ENCODE measurements at regions not wholly inside any gene's neighbourhood (a gene's known extent, or its start where the extent isn't known, plus 50 kb on each side); places are given as distances from the start of the nearest gene placed in this dataset.
A peak's percentile ranks its signal among the peaks of the same experiment; 100 is the strongest.

- no TSS peak for BruUV-seq (replicated peaks)
- no peak overlapping the region for H3K27ac ChIP-seq (ENCODE audit: low read depth, low read length)
- H3K27me3 ChIP-seq (ENCODE audit: insufficient read depth, low read length), result no peaks in the 10 kb centered on the region
- peaks cover 9 to 24% of the 10 kb centered on the region in 2 experiments for H3K4me1 ChIP-seq (ENCODE audit: control insufficient read depth in 1 of 2, insufficient read depth in 2 of 2, low read length in 2 of 2)
- TF ChIP-seq SIN3A (IDR thresholded peaks at IDR 0.05; ENCODE audit: low read depth), result no peak
- peak in 1 of 3 experiments; percentile 17; a peak in 1 of 6 replicates for TF ChIP-seq CTCF (IDR thresholded peaks at IDR 0.05 in 2 of 3, conservative IDR thresholded peaks at IDR 0.05 in 1 of 3; ENCODE audit: borderline replicate concordance in 1 of 3, insufficient read depth in 1 of 3, low read depth in 2 of 3, low read length in 2 of 3)
- H3K4me3 ChIP-seq (replicated peaks in 1 of 2; ENCODE audit: low read depth in 1 of 2, low read length in 2 of 2), result no peak overlapping the region
- H3K9me3 ChIP-seq (ENCODE audit: control insufficient read depth in 1 of 2, insufficient read depth in 1 of 2, low read depth in 1 of 2, low read length in 2 of 2), result no peaks in the 10 kb centered on the region
- H3K9me2 ChIP-seq (ENCODE audit: insufficient read depth), result no peaks in the 10 kb centered on the region
- H3K79me2 ChIP-seq (ENCODE audit: insufficient read depth, low read length), result no peaks in the 10 kb centered on the region
- H2AFZ ChIP-seq (ENCODE audit: low read depth, low read length, poor library complexity, severe bottlenecking), result peak overlapping the region; percentile 77
- RAD21 ChIA-PET (ENCODE audit: low non-redundant PET in 1 of 2, low total read pairs in 2 of 2, uncharacterized antibody in 2 of 2, unreplicated experiment in 2 of 2), result no interaction called here
- CTCF ChIA-PET, result no interaction called here
- H3K9ac ChIP-seq (ENCODE audit: low read length), result no peak overlapping the region
- DNase-seq (ENCODE audit: low read depth, low spot score) (no peak), ATAC-seq (peak; percentile 75)
- intact Hi-C loops (cut with micrococcal nuclease), result no loop called here
- POLR2A ChIA-PET, result no interaction called here
- H3K4me2 ChIP-seq (ENCODE audit: low read length), result peak overlapping the region; percentile 41
- no peaks in the 10 kb centered on the region for H4K20me1 ChIP-seq (ENCODE audit: insufficient read depth)
- no peaks in the 10 kb centered on the region for H3K36me3 ChIP-seq (ENCODE audit: control insufficient read depth in 1 of 2, insufficient read depth in 2 of 2, low read length in 2 of 2)
Observed at GRCh38 chr13:73341748-73342147, 282.9 kb downstream of the KLF5 start.

- H3K27ac ChIP-seq (ENCODE audit: low read depth, low read length), result no peak overlapping the region
- BruUV-seq (replicated peaks), result no TSS peak
- POLR2A ChIA-PET, result no interaction called here
Observed at GRCh38 chr13:73340069-73340468, 281.3 kb downstream of the KLF5 start.

More at GRCh38 chr13:73340069-73340468, 281.3 kb downstream of the KLF5 start:
- H3K36me3 ChIP-seq (ENCODE audit: control insufficient read depth in 1 of 2, insufficient read depth in 2 of 2, low read length in 2 of 2), result no peaks in the 10 kb centered on the region
- H2AFZ ChIP-seq (ENCODE audit: low read depth, low read length, poor library complexity, severe bottlenecking), result no peak overlapping the region
- no peak for DNase-seq (ENCODE audit: low read depth, low spot score)
- intact Hi-C loops (cut with micrococcal nuclease), result no loop called here
- no peaks in the 10 kb centered on the region for H3K9me2 ChIP-seq (ENCODE audit: insufficient read depth)
- CTCF ChIA-PET, result no interaction called here
- RAD21 ChIA-PET (ENCODE audit: low non-redundant PET in 1 of 2, low total read pairs in 2 of 2, uncharacterized antibody in 2 of 2, unreplicated experiment in 2 of 2), result no interaction called here
- no peaks in the 10 kb centered on the region for H3K9me3 ChIP-seq (ENCODE audit: control insufficient read depth in 1 of 2, insufficient read depth in 1 of 2, low read depth in 1 of 2, low read length in 2 of 2)
- peaks cover 13 to 41% of the 10 kb centered on the region in 2 experiments for H3K4me1 ChIP-seq (ENCODE audit: control insufficient read depth in 1 of 2, insufficient read depth in 2 of 2, low read length in 2 of 2)
- H3K79me2 ChIP-seq (ENCODE audit: insufficient read depth, low read length), result no peaks in the 10 kb centered on the region
- no peak overlapping the region for H3K4me3 ChIP-seq (replicated peaks in 1 of 2; ENCODE audit: low read depth in 1 of 2, low read length in 2 of 2)
- no peak for ATAC-seq
- TF ChIP-seq SP1 (IDR thresholded peaks at IDR 0.05; ENCODE audit: low read depth) (no peak), POLR2A (IDR thresholded peaks at IDR 0.05; ENCODE audit: borderline replicate concordance, extremely low read depth, insufficient read depth, insufficient read length) (no peak), TCF7L2 (IDR thresholded peaks at IDR 0.05; ENCODE audit: borderline replicate concordance, extremely low read depth, insufficient read depth, insufficient read length) (no peak), CTCF (IDR thresholded peaks at IDR 0.05 in 2 of 3, conservative IDR thresholded peaks at IDR 0.05 in 1 of 3; ENCODE audit: borderline replicate concordance in 1 of 3, insufficient read depth in 1 of 3, low read depth in 2 of 3, low read length in 2 of 3) (no peak), CBX3 (IDR thresholded peaks at IDR 0.05; ENCODE audit: low read depth) (no peak), ZFX (IDR thresholded peaks at IDR 0.05) (no peak), SIN3A (IDR thresholded peaks at IDR 0.05; ENCODE audit: low read depth) (no peak), ZNF274 (IDR thresholded peaks at IDR 0.05; ENCODE audit: low read depth, low read length) (no peak), JUND (IDR thresholded peaks at IDR 0.05) (no peak), YY1 (IDR thresholded peaks at IDR 0.05; ENCODE audit: extremely low read depth, insufficient replicate concordance, low read depth, low read length) (no peak), FOSL1 (IDR thresholded peaks at IDR 0.05; ENCODE audit: low read depth) (no peak), ELF1 (IDR thresholded peaks at IDR 0.05; ENCODE audit: borderline replicate concordance, low read depth) (no peak), EZH2 (IDR thresholded peaks at IDR 0.05) (no peak), MAX (IDR thresholded peaks at IDR 0.05) (no peak), EZH2phosphoT487 (IDR thresholded peaks at IDR 0.05; ENCODE audit: borderline replicate concordance) (no peak), POLR2AphosphoS5 (IDR thresholded peaks at IDR 0.05; ENCODE audit: low read depth, low read length) (no peak), CEBPB (IDR thresholded peaks at IDR 0.05; ENCODE audit: low read depth) (no peak)
- H3K27me3 ChIP-seq (ENCODE audit: insufficient read depth, low read length), result no peaks in the 10 kb centered on the region
- no peak overlapping the region for H3K9ac ChIP-seq (ENCODE audit: low read length)
- H3K4me2 ChIP-seq (ENCODE audit: low read length), result no peak overlapping the region
- H4K20me1 ChIP-seq (ENCODE audit: insufficient read depth), result no peaks in the 10 kb centered on the region

All from HCT116 (cell line).